ENCODE measurements at regions not wholly inside any gene's neighbourhood (a gene's known extent, or its start where the extent isn't known, plus 50 kb on each side); places are given as distances from the start of the nearest gene placed in this dataset.
A peak's percentile ranks its signal among the peaks of the same experiment; 100 is the strongest.
"Not testable (repeated sequence)": the region's sequence is repeated elsewhere in the genome, so short reads cannot be mapped to it uniquely, and the experiment has no call there.

DNA sequence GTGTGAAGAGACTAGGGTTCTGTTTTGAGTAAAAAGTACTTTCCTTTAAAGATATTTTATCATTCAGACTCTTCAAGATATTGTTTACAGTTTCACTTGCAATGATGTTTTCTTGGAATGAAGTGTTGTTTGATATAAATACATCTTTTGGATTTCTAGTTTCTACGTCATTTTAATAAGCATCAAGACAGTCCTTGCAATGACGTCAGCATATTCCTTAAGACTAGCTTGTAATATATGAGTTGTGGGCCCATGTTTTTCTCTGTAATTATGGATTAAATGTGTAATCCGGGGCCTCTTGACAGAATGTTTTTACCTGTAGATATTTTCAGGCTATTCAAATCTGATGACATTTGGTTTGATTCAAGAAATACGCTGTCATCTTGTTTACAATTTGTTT lies 66.1 kb downstream of the RBMX2 start:
- FAIRE-seq, result no peak

DNA sequence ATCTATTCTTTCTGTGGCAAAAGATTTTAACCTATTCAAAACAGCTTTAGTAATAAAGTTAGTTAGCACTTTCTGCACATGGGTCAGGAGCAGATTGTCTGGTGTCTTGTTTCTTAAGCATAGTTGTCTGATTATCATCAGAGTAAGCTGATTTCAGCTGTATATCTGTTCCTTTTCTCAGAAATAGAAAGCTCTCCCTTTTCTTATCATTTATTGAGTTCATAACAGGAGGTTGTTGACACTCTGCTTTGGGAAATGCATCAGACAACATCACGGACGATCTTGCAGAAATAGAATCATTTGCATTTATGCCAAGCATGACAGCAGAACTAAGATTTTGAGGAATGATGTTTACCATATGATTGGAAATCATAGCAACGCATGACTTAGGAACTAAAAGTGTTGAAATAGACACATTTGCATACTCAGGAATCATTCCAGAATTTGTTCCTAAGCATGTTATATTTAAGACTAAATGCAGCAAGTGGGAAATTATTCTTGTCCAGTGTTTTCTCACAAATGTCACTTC lies 66.7 kb downstream of the RBMX2 start:
- FAIRE-seq, result no peak

DNA sequence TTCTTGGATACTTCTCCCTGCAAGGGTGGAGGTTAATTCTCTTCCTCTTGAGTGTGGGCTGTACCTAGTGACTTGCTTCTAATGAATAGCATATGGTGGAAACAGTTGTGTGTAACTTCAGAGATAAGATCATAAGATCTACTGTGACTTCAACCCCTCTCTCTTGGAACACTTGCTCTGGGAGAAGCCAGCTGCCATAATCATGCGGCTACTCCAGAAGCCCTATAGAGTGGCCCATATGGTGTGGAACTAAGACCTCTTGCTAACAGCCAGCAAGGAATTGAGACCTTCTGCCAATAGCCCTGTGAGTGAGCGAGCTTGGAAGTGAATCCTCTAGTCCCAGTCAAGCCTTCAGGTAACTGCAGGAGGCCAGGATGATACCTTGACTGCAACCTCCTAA lies 81.1 kb downstream of the RBMX2 start:
- FAIRE-seq, result no peak

DNA sequence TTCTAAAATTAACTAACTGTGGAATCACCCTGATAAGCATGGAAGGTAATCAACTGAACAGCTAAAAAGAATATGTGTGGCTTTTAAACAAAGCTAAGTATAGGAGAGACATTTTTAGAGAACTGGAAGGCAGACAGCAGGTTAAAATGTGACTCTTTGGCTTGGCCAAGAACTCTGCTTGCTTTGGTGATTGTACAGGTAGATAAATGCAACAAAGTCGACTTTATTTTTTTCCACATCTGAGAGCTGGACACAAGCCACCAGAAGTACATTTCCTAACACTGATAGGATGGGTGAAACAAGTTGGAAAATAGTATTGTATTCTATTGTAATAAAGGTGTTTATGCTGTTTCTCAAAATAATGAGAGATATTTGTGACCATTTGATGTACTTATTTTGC lies 84.1 kb downstream of the RBMX2 start:
- no peak for FAIRE-seq

DNA sequence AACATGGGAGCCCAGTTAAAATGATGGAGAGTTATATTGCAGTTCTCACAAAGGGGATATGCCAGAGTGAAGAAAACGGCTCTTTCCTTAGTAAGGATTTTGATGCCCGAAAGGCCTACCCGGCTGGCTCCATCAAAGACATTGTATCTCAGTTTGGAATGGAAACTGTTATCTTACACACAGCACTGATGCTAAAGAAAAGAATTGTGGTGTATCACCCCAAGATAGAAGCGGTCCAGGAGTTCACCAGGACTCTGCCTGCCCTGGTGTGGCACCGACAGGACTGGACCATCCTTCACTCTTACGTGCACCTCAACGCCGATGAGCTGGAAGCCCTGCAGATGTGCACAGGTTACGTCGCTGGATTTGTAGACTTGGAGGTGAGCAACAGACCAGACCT lies 93.7 kb downstream of the RBMX2 start:
- peak; percentile 31 for FAIRE-seq

DNA sequence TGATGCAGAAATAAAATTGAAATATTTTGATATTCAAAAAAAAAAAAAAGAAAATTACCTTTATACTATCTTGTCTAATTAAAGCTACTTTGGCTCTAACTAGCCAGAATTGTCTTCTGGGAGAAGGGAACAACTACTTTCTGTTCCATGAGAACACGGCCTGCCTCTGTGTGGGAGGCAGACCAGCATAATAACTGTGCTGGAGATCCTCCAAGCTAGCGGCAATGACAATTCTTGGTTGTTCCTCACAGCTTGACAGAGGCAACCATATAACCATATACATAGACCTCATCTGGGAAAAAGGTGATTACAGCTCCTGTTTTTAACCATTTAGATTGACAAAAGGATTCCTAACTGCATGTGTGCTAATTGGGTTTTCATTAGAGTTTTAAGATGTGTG lies 95.7 kb downstream of the RBMX2 start:
- FAIRE-seq, result no peak

DNA sequence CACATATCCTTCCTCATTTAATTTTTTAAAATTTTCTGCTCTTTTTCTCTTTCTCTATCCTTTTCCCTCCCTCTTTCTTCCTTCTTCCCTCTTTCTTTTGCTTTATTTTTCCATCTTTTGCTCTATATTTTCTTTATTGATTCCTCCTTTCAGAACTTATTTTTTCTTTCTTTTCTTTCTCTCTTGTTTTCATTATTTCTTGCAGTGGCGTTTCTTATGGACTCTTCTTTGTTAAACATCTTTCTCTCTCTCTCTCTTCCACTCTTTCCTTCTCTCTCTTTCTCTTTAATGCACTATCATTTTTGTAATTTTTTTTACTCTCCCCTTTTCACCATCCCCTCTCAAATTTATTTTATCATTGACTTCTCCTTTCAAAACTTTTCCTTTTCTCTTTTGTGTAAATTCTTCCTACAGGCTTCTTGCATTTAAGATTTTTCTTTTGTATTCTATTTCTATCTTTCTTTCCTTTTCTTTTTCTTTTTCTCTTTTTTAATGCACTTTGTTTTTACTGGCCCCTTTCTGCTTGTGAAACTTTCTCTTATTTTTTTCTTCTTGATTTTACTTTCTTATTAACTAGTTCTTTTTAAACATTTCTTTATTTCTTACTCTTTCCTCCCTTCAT lies 97.0 kb downstream of the RBMX2 start:
- FAIRE-seq, result no peak

DNA sequence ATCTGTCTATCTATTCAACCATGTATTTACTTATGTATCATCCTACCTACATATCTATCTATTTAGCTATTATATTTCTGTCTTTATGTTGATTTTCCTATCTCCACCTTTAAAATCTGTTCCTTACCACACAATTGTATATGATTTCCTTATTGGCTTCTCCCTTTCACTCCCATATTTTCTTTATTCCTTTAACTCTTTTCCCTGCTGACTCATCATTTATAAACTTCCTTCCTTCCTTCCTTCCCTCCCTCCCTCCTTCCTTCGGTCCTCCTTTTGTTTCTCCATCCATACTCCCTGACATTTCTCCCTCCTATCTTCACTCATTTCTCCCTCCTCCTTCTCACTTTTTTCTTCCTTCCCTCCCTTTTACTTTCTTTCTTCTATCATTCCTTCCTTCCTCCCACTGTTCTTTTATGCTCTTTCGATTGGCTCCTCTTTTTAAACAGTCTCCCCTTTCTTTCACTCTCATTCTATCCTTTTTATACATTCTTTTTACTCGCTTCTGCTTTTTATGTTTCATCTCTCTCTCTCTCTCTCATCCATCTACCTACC lies 100.3 kb downstream of the RBMX2 start:
- peak; percentile 60 for FAIRE-seq

DNA sequence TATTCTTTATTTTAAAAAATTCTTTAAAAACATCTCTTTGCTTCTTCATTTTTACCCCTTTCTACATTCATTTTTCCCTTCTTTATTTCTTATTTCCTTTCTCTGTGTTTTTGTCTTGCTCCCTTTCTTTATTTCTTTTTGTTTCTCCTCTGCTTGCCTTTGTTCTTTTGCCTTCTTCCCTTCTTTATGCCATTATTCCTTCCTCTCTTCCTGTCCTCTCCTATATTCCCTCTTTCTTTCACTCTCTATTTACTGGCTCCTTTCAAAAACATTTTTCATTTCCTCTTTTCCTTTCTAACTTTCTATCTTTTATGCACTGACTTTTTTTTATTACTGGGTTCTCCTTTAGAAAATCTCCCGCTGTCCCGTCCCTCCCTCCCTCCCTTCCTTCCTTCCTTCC lies 102.2 kb downstream of the RBMX2 start:
- FAIRE-seq, result no peak

DNA sequence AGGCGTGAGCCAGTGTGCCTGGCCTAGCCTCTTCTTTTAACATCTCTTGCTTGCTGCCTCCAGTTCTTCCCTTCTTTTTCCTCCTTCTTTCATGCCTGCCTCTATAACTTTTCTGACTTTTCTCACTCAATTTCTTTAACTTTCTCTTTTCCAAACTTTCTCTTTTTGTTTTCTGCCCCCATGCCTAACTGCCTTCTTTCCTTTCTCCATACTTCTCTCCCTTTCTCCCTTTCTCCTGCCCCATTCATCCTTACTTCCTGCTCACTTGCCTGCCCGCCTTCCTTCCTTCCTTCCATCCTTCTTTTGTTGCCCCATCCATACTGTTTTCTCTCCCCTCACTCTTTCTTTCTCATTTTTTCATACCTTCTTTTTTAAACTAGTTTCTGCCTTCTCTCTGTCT lies 105.2 kb downstream of the RBMX2 start:
- no peak for FAIRE-seq

GRCh38 chrX:130512534-130512933 lies 110.7 kb downstream of the RBMX2 start:
- not testable (repeated sequence) for FAIRE-seq

GRCh38 chrX:130516123-130516522 lies 114.3 kb downstream of the RBMX2 start:
- FAIRE-seq, result no peak

DNA sequence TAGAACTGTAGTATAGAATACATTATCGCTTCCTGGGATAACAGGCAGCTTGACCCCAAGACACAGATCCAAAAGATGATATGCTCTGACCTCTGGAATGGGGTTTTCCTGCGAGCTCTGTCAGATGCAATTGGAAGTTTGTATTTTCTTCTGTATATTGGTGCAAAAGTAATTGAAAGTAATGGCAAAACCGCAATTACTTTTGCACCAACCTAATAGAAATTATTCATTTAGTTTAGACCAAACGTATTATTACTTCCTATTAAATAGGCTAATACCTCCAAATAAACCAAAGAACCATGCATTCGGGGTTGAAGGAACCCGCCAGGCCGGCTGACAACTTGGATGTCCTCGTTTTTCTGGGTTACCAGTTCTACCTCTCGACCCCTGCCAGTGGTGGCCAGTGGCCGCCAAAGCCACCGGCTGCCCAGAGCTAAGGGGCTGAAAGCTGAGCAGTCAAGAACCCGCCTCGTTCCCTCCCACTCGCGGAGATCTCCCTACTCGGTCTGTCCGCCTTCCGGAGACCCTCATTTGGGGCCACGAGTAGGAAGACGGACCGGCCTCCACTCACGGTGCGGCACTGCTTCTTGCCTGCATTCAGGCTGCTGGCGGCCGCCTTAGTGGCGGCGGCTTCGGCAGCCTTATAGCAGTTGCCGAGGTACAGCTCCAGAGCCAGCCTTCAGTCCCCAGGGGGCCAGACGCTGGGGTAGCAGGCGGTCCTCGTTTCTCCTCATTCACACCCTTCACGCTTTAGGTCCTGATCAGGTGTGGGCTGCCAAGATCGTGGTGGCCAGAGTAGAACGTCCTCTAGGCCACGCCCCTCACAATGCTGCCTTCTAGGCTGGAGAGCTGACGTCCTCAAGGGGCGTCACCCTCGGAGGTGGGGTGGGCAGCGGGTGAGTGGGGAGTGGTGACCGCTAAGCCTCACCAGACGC lies 121.9 kb downstream of the RBMX2 start:
- FAIRE-seq, result no peak

DNA sequence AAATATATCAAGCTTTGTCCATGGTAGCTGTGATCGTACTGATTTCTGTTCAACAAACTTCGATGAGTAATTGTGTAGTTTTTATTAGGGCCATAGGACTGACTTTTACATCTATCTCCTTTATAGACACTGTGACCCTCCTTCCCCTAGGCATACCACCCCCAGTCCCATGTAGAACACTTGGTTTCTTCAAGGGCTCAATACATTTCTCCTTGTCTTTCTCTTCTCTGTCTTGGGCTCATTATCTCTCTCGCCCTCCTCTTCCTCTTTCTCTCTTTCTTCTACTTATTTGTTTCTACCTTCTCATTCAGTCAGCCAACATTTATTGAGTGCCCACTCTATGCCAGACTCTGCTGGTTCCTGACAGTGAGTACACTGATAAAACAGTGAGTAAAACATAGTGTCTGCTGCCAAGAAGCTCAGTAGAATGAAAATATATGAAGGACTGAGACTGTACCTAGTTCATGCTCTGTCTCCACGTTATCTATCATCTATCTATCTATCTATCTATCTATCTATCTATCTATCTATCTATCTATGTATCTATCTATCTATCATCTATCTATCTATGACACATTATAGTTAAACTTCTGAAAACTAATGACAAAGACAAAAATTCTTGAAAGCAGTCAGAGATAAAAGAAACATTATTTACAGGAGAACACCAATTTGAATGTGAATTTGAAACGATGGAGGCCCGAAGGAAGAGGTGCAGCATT lies 122.8 kb downstream of the RBMX2 start:
- FAIRE-seq, result peak; percentile 5

DNA sequence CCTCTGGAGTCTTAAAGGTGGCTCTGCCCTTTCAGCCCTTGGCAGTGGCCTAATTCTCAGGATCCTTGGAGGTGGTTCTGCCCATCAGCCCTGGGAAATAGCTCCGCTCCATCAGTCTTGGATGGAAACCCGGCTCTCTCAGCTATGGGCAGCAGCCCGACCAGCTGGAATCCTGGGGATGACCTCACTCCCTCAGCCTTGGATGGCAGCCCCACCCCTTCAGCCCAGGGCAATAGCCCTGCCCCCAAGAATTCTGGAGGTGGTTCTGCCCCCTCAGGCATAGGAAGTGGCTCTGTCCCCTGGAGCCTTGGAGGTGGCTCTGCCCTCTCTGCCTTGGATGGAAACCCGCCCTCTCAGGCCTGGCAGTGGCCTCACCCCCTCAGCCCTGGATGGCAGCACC lies 127.7 kb downstream of the RBMX2 start:
- no peak for FAIRE-seq

DNA sequence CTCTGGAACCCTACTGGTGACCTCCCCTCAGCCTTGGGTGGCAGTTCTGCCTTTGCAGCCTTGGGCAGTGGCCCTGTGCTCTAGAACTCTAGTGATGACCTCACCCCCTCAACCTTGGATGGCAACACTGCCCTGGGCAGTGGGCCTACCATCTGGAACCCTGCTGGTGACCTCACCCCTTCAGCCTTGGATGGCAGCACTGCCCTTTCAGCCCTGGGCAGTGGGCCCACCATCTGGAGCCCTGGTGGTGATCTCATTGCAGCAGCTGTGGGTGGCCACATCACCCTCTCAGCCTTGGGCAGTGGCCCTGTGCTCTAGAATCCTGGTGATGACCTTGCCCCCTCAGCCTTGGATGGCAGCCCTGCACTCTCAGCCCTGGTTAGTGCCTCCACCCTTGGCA lies 129.3 kb downstream of the RBMX2 start:
- no peak for FAIRE-seq

- peak; percentile 82 for FAIRE-seq
Observed at GRCh38 chrX:130539721-130540321, 138.0 kb downstream of the RBMX2 start.

DNA sequence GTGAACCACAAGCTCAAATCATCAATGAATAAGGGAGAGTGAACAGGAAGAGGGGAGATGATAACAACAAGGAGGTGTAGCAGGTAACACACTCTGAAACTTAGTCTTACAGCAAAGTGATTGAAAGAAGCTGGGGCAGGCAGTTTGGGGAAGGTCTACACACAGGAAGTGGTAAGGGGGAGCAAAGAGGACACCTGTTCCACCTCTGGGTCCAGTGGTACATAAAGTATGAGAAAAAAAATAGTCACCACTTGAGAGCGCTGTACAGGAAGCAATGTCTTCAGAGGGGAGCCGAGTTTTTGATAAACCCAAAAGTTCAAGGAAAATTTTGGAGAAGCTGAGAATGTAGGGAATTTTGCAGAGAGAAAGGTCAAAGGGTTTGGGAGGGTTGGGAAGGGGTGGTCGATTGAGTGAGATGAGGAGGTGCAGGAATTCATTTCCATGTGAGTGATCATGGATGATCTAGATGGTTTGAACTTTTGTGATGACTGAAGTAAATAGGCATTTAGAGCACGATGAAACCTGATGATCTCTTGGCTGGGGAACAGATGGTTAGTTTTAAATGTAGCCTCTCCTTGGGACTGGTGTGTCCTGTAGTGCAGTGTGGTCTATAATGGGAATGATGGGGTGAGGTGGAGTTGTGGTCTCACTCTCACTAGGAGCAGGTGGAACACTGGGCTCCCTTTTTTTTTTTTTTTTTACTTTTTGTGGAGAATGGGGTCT lies 142.0 kb downstream of the RBMX2 start:
- no peak for FAIRE-seq

GRCh38 chrX:130545796-130546195 lies 144.0 kb downstream of the RBMX2 start:
- FAIRE-seq, result no peak

- not testable (repeated sequence) for FAIRE-seq
Observed at GRCh38 chrX:130549382-130549781, 147.6 kb downstream of the RBMX2 start.

- no peak for FAIRE-seq
Observed at GRCh38 chrX:130550351-130550750, 148.6 kb downstream of the RBMX2 start.

Measured in colon (tissue), 2 donors.